A549 (cell line): ENCODE measurements at regions not wholly inside any gene's neighbourhood (a gene's known extent, or its start where the extent isn't known, plus 50 kb on each side); places are given as distances from the start of the nearest gene placed in this dataset.

Experiments used
- POLR2A ChIP-seq: IDR thresholded peaks from 2 replicates; pipeline ENCODE4 v1.6.1; 2012; ENCODE audit warnings: mild to moderate bottlenecking, low read length
- RCOR1 ChIP-seq: fragments of 150-350 bp; IDR thresholded peaks from 2 replicates; pipeline ENCODE4 v1.6.1; 2014; ENCODE audit warnings: antibody characterized with exemption, low read length, low read depth
- SMC3 ChIP-seq: fragments of >200 bp; sonication (Bioruptor Twin); formaldehyde crosslinking; IDR thresholded peaks from 3 replicates; pipeline ENCODE4 v1.6.1; 2018; ENCODE audit warnings: inconsistent platforms
- TF ChIP-seq, protein P1 (sequence below): fragments of >200 bp; sonication (Bioruptor Twin); formaldehyde crosslinking; IDR thresholded peaks from 3 replicates; pipeline ENCODE4 v1.5.1; 2016
- TF ChIP-seq, protein P2 (sequence below): fragments of 200-600 bp; sonication (generic); IDR thresholded peaks from 2 replicates; pipeline ENCODE4 v1.6.1; 2016; ENCODE audit warnings: antibody characterized with exemption, mild to moderate bottlenecking, moderate library complexity

DNA sequence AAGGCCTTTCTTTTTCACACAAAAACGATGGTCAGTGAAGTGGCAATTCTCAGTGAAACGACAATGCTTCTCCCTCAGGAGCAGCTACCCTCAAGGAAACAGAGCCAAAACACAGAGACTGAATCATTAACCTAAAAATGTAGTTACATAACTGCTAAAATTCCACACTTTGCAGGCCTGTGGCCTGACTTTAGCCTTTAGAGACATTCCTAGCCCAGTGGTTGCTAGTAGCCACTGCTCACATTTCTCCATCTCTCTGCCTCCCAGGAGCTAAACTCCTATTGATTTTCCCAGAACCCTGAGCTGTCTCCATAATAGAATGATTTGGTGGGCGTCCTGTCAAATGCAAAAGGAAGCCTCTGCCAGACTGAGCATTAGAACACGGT, 630.1 kb upstream of the KCNMB2 start:
- TF ChIP-seq SMC3 (no peak), POLR2A (no peak), RCOR1 (no peak)
- TF ChIP-seq, protein P1, sequence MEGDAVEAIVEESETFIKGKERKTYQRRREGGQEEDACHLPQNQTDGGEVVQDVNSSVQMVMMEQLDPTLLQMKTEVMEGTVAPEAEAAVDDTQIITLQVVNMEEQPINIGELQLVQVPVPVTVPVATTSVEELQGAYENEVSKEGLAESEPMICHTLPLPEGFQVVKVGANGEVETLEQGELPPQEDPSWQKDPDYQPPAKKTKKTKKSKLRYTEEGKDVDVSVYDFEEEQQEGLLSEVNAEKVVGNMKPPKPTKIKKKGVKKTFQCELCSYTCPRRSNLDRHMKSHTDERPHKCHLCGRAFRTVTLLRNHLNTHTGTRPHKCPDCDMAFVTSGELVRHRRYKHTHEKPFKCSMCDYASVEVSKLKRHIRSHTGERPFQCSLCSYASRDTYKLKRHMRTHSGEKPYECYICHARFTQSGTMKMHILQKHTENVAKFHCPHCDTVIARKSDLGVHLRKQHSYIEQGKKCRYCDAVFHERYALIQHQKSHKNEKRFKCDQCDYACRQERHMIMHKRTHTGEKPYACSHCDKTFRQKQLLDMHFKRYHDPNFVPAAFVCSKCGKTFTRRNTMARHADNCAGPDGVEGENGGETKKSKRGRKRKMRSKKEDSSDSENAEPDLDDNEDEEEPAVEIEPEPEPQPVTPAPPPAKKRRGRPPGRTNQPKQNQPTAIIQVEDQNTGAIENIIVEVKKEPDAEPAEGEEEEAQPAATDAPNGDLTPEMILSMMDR: no peak
- TF ChIP-seq, protein P2, sequence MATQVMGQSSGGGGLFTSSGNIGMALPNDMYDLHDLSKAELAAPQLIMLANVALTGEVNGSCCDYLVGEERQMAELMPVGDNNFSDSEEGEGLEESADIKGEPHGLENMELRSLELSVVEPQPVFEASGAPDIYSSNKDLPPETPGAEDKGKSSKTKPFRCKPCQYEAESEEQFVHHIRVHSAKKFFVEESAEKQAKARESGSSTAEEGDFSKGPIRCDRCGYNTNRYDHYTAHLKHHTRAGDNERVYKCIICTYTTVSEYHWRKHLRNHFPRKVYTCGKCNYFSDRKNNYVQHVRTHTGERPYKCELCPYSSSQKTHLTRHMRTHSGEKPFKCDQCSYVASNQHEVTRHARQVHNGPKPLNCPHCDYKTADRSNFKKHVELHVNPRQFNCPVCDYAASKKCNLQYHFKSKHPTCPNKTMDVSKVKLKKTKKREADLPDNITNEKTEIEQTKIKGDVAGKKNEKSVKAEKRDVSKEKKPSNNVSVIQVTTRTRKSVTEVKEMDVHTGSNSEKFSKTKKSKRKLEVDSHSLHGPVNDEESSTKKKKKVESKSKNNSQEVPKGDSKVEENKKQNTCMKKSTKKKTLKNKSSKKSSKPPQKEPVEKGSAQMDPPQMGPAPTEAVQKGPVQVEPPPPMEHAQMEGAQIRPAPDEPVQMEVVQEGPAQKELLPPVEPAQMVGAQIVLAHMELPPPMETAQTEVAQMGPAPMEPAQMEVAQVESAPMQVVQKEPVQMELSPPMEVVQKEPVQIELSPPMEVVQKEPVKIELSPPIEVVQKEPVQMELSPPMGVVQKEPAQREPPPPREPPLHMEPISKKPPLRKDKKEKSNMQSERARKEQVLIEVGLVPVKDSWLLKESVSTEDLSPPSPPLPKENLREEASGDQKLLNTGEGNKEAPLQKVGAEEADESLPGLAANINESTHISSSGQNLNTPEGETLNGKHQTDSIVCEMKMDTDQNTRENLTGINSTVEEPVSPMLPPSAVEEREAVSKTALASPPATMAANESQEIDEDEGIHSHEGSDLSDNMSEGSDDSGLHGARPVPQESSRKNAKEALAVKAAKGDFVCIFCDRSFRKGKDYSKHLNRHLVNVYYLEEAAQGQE: no peak
